Upper lobe of right lung (tissue), 1 donor: ENCODE measurements at regions not wholly inside any gene's neighbourhood (a gene's known extent, or its start where the extent isn't known, plus 50 kb on each side); places are given as distances from the start of the nearest gene placed in this dataset.
"Not testable (repeated sequence)": the region's sequence is repeated elsewhere in the genome, so short reads cannot be mapped to it uniquely, and the experiment has no call there.

Experiments
- ATAC-seq: fragments of 200-7000 bp; cut with Tn5 transposase; one replicate; pipeline ENCODE4 v1.9.1; 2020; ENCODE audit warnings: mild to moderate bottlenecking, moderate library complexity
- DNase-seq: peaks from one replicate; pipeline ENCODE4 v3.0.0-alpha.2; 2020
- H3K27ac ChIP-seq: fragments of 200-600 bp; one replicate; pipeline ENCODE4 v1.8.0; 2022
- H3K27me3 ChIP-seq: fragments of 200-600 bp; one replicate; pipeline ENCODE4 v1.8.0; 2022; ENCODE audit warnings: mild to moderate bottlenecking
- H3K36me3 ChIP-seq: fragments of 200-600 bp; one replicate; pipeline ENCODE4 v1.8.0; 2022
- H3K4me1 ChIP-seq: fragments of 200-600 bp; one replicate; pipeline ENCODE4 v1.8.0; 2022
- H3K4me3 ChIP-seq: fragments of 200-600 bp; one replicate; pipeline ENCODE4 v1.8.0; 2022; ENCODE audit warnings: mild to moderate bottlenecking
- H3K9me3 ChIP-seq: fragments of 200-600 bp; one replicate; pipeline ENCODE4 v1.8.0; 2022
- intact Hi-C: fragments of 100-400 bp; cut with DNase I; formaldehyde crosslinking; loops from one replicate; pipeline ENCODE4 v1.11.0; 2022
- TF ChIP-seq, protein P1 (sequence below): fragments of 200-600 bp; IDR thresholded peaks from one replicate; pipeline ENCODE4 v1.8.0; 2022; ENCODE audit warnings: antibody characterized with exemption
- donor health status: DM: no; HTN: yes; CAD: no; lungs with severe emphysema.

DNA sequence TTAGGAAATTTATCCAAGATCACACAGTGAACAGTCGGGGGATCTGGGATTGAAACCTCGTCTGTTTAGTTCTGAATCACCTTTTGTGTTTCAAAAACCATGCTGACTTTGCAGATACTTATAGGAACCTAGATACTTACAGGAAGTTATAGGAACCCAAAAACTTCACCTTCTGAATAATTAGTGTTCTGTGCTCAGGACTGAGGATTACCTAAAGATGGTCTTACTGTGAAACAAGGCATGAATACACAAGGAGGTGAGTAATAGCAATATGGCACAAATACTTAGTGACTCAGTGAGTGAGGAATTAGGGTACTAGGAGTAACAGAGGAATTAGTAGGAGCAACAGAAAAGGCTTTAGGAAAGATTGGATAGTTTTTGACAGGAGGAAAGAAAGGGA is 145.5 kb downstream of the LRATD1 start:
- no peak overlapping the region for H3K27ac ChIP-seq
- no peaks in the 10 kb centered on the region for H3K4me1 ChIP-seq
- DNase-seq (no peak), ATAC-seq (no peak)
- no peaks in the 10 kb centered on the region for H3K27me3 ChIP-seq
- TF ChIP-seq, protein P1, sequence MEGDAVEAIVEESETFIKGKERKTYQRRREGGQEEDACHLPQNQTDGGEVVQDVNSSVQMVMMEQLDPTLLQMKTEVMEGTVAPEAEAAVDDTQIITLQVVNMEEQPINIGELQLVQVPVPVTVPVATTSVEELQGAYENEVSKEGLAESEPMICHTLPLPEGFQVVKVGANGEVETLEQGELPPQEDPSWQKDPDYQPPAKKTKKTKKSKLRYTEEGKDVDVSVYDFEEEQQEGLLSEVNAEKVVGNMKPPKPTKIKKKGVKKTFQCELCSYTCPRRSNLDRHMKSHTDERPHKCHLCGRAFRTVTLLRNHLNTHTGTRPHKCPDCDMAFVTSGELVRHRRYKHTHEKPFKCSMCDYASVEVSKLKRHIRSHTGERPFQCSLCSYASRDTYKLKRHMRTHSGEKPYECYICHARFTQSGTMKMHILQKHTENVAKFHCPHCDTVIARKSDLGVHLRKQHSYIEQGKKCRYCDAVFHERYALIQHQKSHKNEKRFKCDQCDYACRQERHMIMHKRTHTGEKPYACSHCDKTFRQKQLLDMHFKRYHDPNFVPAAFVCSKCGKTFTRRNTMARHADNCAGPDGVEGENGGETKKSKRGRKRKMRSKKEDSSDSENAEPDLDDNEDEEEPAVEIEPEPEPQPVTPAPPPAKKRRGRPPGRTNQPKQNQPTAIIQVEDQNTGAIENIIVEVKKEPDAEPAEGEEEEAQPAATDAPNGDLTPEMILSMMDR, result no peak
- intact Hi-C loops, result no loop called here
- no peaks in the 10 kb centered on the region for H3K36me3 ChIP-seq
- no peaks in the 10 kb centered on the region for H3K9me3 ChIP-seq
- H3K4me3 ChIP-seq, result no peak overlapping the region

DNA sequence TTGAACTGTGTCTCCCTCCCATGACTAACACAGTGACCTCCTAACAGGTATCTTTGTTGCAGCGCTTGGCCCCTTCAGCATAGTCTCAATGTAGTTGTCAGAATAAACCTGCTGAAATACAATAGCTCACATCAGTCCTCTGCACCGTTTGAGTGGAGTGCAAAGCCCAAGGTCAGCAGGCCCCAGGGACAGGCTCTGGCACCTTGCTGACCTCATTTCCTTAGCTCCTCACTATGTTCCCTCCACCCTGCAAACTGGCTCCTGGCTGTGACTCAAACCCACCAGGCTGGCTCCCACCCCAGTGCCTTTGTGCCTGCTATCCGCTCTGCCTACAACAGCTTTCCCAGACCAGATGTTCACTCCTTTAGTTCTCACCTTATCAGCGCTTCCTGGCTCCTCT is 146.7 kb downstream of the LRATD1 start:
- no peak for DNase-seq
- Histone ChIP-seq H3K4me3 (no peak overlapping the region), H3K27me3 (no peaks in the 10 kb centered on the region), H3K9me3 (no peaks in the 10 kb centered on the region), H3K4me1 (no peaks in the 10 kb centered on the region), H3K36me3 (no peaks in the 10 kb centered on the region), H3K27ac (no peak overlapping the region)
- no peak for ATAC-seq
- TF ChIP-seq, protein P1, result no peak
- intact Hi-C loops, result no loop called here

DNA sequence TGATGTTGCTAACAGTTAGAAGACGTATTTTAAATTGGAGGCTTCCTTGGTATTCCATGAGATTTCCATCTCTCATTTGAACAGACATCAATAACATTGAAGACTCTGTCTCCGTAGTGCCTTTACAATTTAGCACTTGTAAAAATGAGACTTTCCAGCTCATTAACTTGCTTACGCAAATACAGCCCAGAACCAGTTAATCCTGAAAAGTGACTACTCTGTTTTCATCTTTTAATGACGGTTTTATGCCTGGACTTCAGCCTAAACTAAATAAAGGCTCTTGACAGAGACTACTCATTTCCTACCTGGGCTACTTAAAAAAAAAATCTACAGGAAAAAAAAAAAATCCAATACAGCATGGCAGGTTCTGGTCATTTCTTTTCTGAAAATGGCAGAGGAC is 148.6 kb downstream of the LRATD1 start:
- intact Hi-C loops, result no loop called here
- DNase-seq, result no peak
- TF ChIP-seq, protein P1, result no peak
- Histone ChIP-seq H3K27me3 (no peaks in the 10 kb centered on the region), H3K9me3 (no peaks in the 10 kb centered on the region), H3K27ac (no peak overlapping the region), H3K4me1 (no peaks in the 10 kb centered on the region), H3K36me3 (no peaks in the 10 kb centered on the region), H3K4me3 (no peak overlapping the region)
- ATAC-seq, result no peak

DNA sequence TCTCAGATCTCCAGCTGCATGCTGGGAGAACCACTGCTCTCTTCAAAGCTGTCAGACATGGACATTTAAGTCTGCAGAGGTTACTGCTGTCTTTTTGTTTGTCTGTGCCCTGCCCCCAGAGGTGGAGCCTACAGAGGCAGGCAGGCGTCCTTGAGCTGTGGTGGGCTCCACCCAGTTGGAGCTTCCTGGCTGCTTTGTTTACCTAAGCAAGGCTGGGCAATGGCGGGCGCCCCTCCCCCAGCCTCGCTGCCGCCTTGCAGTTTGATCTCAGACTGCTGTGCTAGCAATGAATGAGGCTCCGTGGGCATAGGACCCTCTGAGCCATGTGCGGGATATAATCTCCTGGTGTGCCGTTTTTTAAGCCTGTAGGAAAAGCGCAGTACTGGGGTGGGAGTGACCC is 156.3 kb downstream of the LRATD1 start:
- H3K4me1 ChIP-seq, H3K4me3 ChIP-seq, H3K27ac ChIP-seq, intact Hi-C loops, ATAC-seq, H3K36me3 ChIP-seq, DNase-seq, H3K27me3 ChIP-seq, H3K9me3 ChIP-seq: not testable (repeated sequence)

DNA sequence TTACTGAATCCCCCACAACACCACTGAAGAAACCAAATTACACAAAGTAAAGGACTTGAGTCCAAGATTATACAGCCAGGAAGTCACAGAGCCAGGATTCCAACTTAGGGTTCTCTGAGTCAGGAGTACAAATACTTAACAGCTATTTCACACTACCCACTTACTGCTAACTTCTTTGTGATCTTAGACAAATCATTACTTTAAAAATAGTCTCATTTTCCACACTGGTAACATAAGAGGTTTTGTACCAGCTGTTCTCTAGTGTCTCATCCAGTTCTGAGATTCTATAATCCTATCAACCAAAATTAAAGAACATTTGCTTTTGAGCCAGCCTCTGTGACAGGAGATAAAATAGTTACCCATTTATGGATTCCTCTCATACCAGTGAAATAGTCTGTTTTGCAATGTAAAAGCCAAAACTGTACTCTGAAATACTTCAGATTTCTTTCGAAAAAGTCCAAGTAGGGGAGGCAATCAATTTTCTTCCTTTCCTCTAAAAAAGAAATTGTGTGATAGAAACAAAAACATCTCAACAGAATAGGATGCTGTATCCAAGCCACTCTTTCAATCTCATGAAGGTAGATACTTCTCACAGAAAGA is 157.6 kb downstream of the LRATD1 start:
- DNase-seq (no peak), ATAC-seq (no peak)
- Histone ChIP-seq H3K27ac (no peak overlapping the region), H3K27me3 (no peaks in the 10 kb centered on the region), H3K4me3 (no peak overlapping the region), H3K4me1 (no peaks in the 10 kb centered on the region), H3K9me3 (no peaks in the 10 kb centered on the region), H3K36me3 (no peaks in the 10 kb centered on the region)
- intact Hi-C loops, result no loop called here
- TF ChIP-seq, protein P1, result no peak

DNA sequence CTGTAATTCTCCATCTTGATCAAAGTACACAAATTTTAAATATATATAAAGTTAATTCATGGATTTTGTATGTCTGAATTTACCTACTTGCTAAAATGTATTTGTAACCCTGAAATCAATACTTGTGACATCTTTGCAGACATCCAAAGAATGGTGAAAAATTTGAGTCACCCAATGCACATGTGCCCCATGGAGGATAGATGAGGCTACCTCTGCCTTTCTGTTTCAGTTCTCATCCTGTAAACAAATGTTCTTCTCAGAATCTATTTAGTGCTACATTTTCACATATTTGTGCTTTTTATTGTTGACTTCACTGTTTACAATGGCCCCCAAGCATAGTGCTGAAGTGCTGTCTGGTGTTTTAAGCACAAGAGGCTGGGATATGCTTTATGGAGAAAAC is 171.5 kb downstream of the LRATD1 start:
- no peak for ATAC-seq
- Histone ChIP-seq H3K9me3 (no peaks in the 10 kb centered on the region), H3K4me3 (no peak overlapping the region), H3K27me3 (no peaks in the 10 kb centered on the region), H3K4me1 (no peaks in the 10 kb centered on the region), H3K36me3 (no peaks in the 10 kb centered on the region), H3K27ac (no peak overlapping the region)
- no peak for DNase-seq
- TF ChIP-seq, protein P1, result no peak
- intact Hi-C loops, result no loop called here
